NCI-H128 (cell line): ENCODE measurements at regions not wholly inside any gene's neighbourhood (a gene's known extent, or its start where the extent isn't known, plus 50 kb on each side); places are given as distances from the start of the nearest gene placed in this dataset.

Source experiments
- DNase-seq: peaks from one replicate; lab custom pipeline; 2025; ENCODE audit not compliant: unreplicated experiment; lab: John Stamatoyannopoulos, UW

DNA sequence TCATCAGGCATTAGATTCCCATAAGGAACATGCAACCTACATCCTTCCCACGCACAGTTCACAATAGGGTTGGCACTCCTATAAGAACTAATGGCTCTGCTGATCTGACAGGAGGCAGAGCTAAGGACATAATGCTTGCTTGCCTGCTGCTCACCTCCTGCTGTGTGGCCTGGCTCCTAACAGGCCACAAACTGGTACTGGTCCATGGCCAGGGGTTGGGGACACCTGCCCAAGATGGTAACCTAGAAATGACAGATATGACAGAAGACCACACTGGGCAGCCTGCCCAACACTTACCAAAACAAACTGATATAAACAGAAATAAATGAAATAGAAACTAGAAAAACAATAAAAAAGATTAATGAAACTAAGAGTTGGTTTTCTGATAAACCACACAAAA is 325.6 kb downstream of the SEC23A start:
- no peak for DNase-seq

DNA sequence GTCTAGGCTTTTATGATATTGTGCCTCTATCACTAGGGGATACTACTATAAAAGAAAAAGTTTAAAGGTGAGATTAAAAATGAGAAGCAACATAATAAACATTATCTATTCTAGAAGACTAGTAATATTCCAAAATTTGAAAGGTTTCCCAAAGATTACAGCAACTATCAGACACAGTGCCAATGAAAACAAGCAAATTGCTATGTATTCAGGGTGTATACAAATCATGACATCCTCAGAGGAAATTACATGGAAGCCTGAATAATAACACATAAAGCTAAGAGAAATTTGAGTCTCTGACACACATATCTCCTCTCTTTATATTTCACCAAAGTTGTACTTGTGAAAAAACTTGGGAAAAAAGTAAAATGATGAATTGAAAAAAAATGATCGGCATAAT is 327.0 kb downstream of the SEC23A start:
- no peak for DNase-seq

DNA sequence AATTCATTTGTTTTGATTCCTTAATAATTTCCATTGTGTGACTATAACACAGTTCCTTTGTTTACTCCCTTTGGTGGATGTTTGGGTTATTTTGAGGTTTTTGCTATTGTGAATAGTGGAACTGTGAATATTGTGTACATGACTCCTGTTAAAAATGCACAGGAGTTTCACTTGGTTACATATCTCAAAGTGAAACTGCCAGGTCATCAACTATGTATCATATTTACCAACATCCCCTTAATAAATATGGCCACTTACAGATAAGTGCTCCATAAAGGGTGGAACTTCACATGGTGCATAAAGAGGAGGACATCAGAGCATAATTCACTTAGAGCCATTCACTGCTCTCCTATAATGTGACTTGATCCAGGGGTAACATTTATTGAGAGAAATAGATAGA is 328.9 kb downstream of the SEC23A start:
- no peak for DNase-seq

DNA sequence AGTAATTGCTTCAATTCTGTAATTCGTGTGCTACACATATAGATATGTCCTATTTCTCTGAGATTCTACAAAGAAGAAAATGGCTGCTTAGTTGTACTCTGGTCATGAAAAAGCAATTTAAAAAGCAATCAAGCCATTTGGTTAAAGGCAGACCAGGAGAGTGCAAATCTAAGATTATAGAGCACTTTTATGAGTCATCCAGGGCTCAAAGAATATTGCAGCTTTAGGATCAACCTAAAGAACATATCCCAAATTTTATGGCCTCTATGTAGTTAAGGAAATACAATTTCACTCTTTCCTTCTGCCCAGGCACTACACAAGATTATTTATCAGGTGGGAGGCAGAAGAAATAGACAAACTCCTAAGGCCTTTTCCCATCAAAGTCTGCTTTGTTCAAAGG is 332.8 kb downstream of the SEC23A start:
- no peak for DNase-seq

DNA sequence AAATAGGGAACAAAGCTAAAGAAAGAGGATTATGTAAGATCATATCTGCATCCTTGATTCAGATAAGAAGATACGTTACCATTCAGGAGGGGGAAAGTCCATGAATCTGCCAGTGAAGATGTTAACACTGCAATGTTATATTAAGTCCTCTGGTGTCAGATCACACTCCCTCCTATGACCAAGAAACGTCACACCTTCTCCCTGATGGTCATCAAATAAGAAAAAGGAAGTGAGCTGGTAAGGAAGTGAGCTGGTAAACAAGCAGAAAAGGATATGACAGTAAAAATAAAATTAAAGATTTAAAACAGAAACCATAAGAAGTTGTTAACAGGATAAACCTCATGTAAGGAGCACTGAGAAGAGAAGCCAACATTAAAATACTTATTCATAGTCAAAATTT is 340.2 kb downstream of the SEC23A start:
- DNase-seq = no peak

GRCh38 chr14:38762426-38762825 is 340.6 kb downstream of the SEC23A start:
- no peak for DNase-seq

DNA sequence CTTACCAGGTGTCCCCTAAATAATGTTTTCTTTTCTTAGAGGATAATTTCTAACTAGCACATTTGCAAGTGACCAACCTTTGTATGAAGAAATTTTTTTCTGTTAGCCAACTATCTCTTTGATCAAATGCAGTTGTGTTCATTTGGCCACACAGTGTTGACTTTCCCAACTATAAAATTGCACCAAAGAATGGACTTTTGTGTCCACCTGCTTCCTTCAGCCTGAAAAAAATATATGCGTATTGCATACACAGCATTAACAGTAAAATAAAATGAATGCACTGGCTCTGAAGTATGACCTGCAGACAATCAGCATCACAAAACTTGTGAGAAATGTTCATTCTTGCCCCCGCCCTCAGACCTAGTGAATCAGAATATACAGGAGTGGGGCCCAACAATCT is 342.0 kb downstream of the SEC23A start:
- DNase-seq = no peak

- DNase-seq = no peak
Observed at GRCh38 chr14:38758661-38759060, 344.4 kb downstream of the SEC23A start.

DNA sequence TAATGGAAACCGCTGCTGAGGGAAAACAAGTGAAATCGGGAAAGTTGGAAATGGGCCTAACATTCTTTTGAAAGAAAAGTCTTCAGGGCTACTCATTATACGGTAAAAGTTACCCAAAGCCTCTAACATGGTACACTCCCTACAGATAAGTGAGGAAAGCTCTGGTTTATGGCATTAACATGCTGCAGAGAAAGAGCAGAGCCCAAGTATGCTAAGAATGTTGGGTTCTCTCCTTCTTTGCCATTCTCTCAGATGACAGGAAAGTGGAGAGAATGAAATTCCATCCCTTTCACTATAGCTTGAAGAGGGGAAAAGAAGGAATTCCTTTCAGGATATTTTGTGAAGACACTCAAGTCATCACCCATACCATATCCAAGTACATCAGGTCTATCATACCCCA is 348.0 kb downstream of the SEC23A start:
- no peak for DNase-seq

- no peak for DNase-seq
Observed at GRCh38 chr14:38752750-38753149, 350.3 kb downstream of the SEC23A start.

DNA sequence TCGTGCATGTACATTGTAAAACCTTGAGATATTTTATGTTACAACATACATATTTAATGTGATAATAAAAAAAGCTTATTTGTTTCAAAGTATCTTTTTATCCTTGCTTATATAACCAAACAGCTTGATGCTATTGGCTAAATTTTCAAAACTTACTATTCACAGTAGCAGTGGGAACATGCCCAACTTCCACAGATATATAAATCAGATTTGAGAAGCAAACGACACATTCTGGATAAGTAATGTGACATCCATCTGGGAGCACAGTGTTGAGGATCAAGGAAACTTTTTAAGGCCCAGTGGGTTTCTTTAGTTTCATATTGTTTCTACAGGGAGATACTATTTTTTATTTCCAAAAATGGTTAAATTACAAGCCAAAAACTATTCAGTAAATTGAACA is 350.7 kb downstream of the SEC23A start:
- DNase-seq = no peak

- DNase-seq = no peak
Observed at GRCh38 chr14:38751459-38751858, 351.6 kb downstream of the SEC23A start.

- DNase-seq = no peak
Observed at GRCh38 chr14:38749936-38750335, 353.1 kb downstream of the SEC23A start.

DNA sequence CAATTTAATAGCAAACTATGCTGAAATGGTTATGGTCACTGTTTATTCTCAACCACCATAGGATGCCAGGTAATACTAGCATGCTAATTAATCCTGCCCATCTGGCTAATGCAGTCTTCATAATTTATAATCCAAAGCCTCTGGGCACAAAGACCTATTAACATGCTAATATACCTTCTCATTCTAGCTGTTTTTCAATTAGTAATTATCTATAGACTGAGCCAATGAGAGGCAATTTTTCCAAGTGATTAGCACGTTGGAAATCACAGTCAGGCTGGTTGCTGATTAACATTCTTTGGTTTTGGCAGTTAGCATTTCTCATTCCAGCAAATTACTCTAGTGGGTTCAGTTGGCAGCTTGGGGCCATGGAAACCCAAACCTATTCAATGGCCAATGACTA is 357.2 kb downstream of the SEC23A start:
- DNase-seq = no peak

GRCh38 chr14:38743966-38744584 is 359.0 kb downstream of the SEC23A start:
- DNase-seq = no peak

GRCh38 chr14:38737686-38738407 is 365.2 kb downstream of the SEC23A start:
- no peak for DNase-seq

- DNase-seq = no peak
Observed at GRCh38 chr14:38735005-38735404, 368.0 kb downstream of the SEC23A start.

DNA sequence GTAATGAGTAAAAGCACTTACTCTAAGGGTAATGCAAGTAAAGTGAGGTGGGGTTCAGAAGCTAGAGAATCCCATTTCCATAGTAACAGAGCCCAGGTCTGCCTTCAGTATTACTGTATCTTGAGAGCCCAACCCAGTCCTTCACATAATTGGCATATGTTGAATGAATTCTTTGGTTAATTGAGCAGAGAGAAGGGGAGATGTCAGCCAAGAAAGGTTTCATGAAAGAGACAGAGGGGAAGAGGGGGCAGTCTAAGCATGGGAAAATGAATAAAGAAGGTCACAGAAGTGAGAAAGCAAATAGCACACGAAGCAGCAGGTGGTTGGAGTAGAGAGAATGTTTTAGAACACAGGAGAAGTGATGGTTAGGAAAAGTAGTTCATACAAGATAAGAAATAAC is 371.1 kb downstream of the SEC23A start:
- no peak for DNase-seq

DNA sequence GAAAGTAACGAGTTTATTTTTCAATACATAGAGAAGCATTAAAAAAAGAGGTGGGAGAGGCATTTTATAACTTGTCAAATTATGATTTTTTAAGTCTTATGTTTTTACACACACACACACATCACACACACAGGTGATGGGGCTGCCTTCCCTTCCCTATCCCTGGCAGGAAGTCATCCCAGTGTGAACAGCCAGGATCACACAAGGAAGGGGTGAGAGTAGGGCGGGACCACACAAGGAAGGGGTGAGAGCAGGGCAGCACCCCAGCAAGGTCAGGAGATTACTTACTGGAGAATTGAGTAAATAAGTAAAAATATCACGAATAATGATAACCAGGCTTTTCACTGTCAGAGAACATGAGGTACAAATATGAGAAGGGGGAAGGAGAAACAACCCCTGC is 372.6 kb downstream of the SEC23A start:
- no peak for DNase-seq

DNA sequence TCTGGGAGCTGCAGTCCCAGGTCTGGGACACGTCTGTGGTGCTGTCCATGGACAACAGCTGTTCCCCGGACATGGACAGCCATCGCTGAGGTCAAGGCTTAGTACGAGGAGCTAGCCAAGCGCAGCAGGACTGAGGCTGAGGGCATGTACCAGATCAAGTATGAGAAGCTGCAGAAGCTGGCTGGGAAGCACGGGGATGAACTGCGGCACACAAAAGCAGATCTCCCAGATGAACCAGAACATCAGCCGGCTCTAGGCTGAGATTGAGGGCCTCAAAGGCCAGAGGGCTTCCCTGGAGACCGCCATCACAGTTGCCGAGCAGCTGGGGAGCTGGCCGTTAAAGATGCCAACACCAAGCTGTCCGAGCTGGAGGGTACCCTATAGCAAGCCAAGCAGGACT is 375.3 kb downstream of the SEC23A start:
- no peak for DNase-seq

DNA sequence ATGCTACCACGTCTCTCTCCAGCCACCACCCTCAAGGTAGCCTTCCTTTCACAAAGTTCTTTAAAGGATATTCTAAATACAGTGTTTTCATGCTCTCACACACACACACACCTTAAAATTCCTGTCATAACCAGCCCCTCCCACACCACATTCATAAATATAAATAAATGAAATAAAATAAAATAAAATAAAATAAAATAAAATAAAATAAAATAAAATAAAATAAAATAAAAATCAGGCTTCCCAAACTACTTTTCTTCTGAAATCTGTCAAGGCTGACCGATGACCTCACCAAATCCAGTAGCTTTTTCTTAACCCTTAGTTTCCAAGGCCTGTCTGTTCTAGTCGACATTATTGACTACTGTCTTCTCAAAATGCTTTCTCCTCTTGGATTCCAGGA is 378.4 kb downstream of the SEC23A start:
- no peak for DNase-seq

- DNase-seq = no peak
Observed at GRCh38 chr14:38723959-38724358, 379.1 kb downstream of the SEC23A start.

- DNase-seq = no peak
Observed at GRCh38 chr14:38723277-38723676, 379.8 kb downstream of the SEC23A start.
